Neural progenitor cell (in vitro differentiated cells): ENCODE measurements at regions not wholly inside any gene's neighbourhood (a gene's known extent, or its start where the extent isn't known, plus 50 kb on each side); places are given as distances from the start of the nearest gene placed in this dataset.

Experiments
- DNase-seq: peaks from one replicate; pipeline ENCODE4 v3.0.0-alpha.2; 2016; ENCODE audit warnings: low spot score
- H2AFZ ChIP-seq: fragments of 200-600 bp; sonication (generic); replicated peaks from 2 replicates; pipeline ENCODE4 v1.6.1; 2016; ENCODE audit warnings: antibody characterized with exemption
- H3F3A ChIP-seq: fragments of 200-600 bp; sonication (generic); 2 replicates; pipeline ENCODE4 v1.6.1; 2016; ENCODE audit warnings: antibody characterized with exemption, low read depth
- H3K27ac ChIP-seq: fragments of 200-600 bp; sonication (generic); 2 replicates; pipeline ENCODE4 v1.5.1; 2016; ENCODE audit warnings: mild to moderate bottlenecking
- H3K27me3 ChIP-seq: fragments of 200-600 bp; sonication (generic); 2 replicates; pipeline ENCODE4 v1.6.1; 2016; ENCODE audit warnings: mild to moderate bottlenecking, moderate library complexity
- H3K36me3 ChIP-seq: fragments of 200-600 bp; sonication (generic); 2 replicates; pipeline ENCODE4 v1.5.1; 2016
- H3K4me1 ChIP-seq: fragments of 200-600 bp; sonication (generic); 2 replicates; pipeline ENCODE4 v1.6.1; 2016; ENCODE audit warnings: mixed run types
- H3K4me2 ChIP-seq: fragments of 200-600 bp; sonication (generic); 2 replicates; pipeline ENCODE4 v1.6.1; 2016
- H3K4me3 ChIP-seq: fragments of 200-600 bp; sonication (generic); 2 replicates; pipeline ENCODE4 v1.5.1; 2016
- H3K79me2 ChIP-seq: fragments of 200-600 bp; sonication (generic); 2 replicates; pipeline ENCODE4 v1.6.1; 2016; ENCODE audit warnings: low read depth
- H3K9ac ChIP-seq: fragments of 200-600 bp; sonication (generic); 2 replicates; pipeline ENCODE4 v1.6.1; 2016
- H3K9me3 ChIP-seq: fragments of 200-600 bp; sonication (generic); 2 replicates; pipeline ENCODE4 v1.5.1; 2016; ENCODE audit warnings: low read depth
- H4K20me1 ChIP-seq: fragments of 200-600 bp; sonication (generic); 2 replicates; pipeline ENCODE4 v1.6.1; 2016; ENCODE audit warnings: low read depth
- H3K27ac Mint-ChIP-seq: 3 replicates; pipeline ENCODE4 v1.8.0; 2021; ENCODE audit warnings: mixed read lengths
- H3K27me3 Mint-ChIP-seq: 2 replicates; pipeline ENCODE4 v1.8.0; 2022; ENCODE audit warnings: low read depth, mild to moderate bottlenecking, inconsistent platforms, moderate library complexity, mixed read lengths; ENCODE audit not compliant: insufficient read depth
- H3K36me3 Mint-ChIP-seq: 3 replicates; pipeline ENCODE4 v1.8.0; 2021; ENCODE audit warnings: mixed read lengths
- H3K4me1 Mint-ChIP-seq: 3 replicates; pipeline ENCODE4 v1.8.0; 2021; ENCODE audit warnings: mixed read lengths
- H3K4me3 Mint-ChIP-seq: 3 replicates; pipeline ENCODE4 v1.8.0; 2021; ENCODE audit warnings: mild to moderate bottlenecking, moderate library complexity, mixed read lengths
- H3K9me3 Mint-ChIP-seq: 3 replicates; pipeline ENCODE4 v1.8.0; 2020; ENCODE audit warnings: mixed read lengths
- CTCF ChIP-seq: fragments of 200-600 bp; sonication (generic); IDR thresholded peaks from 2 replicates; pipeline ENCODE4 v1.5.1; 2017; ENCODE audit warnings: antibody characterized with exemption, mild to moderate bottlenecking
- EZH2 ChIP-seq: fragments of 200-600 bp; sonication (generic); IDR thresholded peaks from 2 replicates; pipeline ENCODE4 v1.6.1; 2017; ENCODE audit warnings: antibody characterized with exemption, mild to moderate bottlenecking, moderate library complexity
- EZH2phosphoT487 ChIP-seq: fragments of 200-600 bp; sonication (generic); IDR thresholded peaks from 2 replicates; pipeline ENCODE4 v1.6.1; 2017; ENCODE audit warnings: antibody characterized with exemption

- no peak for DNase-seq
- no peaks in the 10 kb centered on the region for H3K36me3 ChIP-seq
- no peaks in the 10 kb centered on the region for H3K9me3 ChIP-seq
- H3K27ac ChIP-seq = no peak overlapping the region
- H3K4me2 ChIP-seq = no peak overlapping the region
- H3K27me3 ChIP-seq = no peaks in the 10 kb centered on the region
- Mint-ChIP-seq H3K4me3 (no peak overlapping the region), H3K36me3 (no peaks in the 10 kb centered on the region), H3K27me3 (peaks cover 7% of the 10 kb centered on the region), H3K9me3 (no peaks in the 10 kb centered on the region), H3K27ac (no peak overlapping the region), H3K4me1 (peaks cover 10% of the 10 kb centered on the region)
- no peaks in the 10 kb centered on the region for H3K4me1 ChIP-seq
- TF ChIP-seq CTCF (no peak), EZH2 (no peak), EZH2phosphoT487 (no peak)
- no peak overlapping the region for H3K4me3 ChIP-seq
- no peaks in the 10 kb centered on the region for H4K20me1 ChIP-seq
- no peaks in the 10 kb centered on the region for H3F3A ChIP-seq
- H2AFZ ChIP-seq = no peak overlapping the region
- no peak overlapping the region for H3K9ac ChIP-seq
- no peaks in the 10 kb centered on the region for H3K79me2 ChIP-seq
Measured at GRCh38 chr1:184890539-184890973, 83.8 kb downstream of the NIBAN1 start.

GRCh38 chr1:184889902-184890301 lies 84.4 kb downstream of the NIBAN1 start:
- Histone ChIP-seq H3K4me1 (no peaks in the 10 kb centered on the region), H3K9ac (no peak overlapping the region), H3K79me2 (no peaks in the 10 kb centered on the region), H2AFZ (no peak overlapping the region), H4K20me1 (no peaks in the 10 kb centered on the region), H3K9me3 (no peaks in the 10 kb centered on the region), H3K4me2 (no peak overlapping the region), H3K4me3 (no peak overlapping the region), H3K36me3 (no peaks in the 10 kb centered on the region), H3K27ac (no peak overlapping the region), H3K27me3 (no peaks in the 10 kb centered on the region), H3F3A (no peaks in the 10 kb centered on the region)
- DNase-seq = peak; percentile 10
- Mint-ChIP-seq H3K27me3 (peaks cover 7% of the 10 kb centered on the region), H3K27ac (no peak overlapping the region), H3K36me3 (no peaks in the 10 kb centered on the region), H3K9me3 (no peaks in the 10 kb centered on the region), H3K4me3 (no peak overlapping the region), H3K4me1 (peaks cover 12% of the 10 kb centered on the region)
- TF ChIP-seq EZH2 = no peak
- TF ChIP-seq EZH2phosphoT487 = no peak
- TF ChIP-seq CTCF = no peak

- Mint-ChIP-seq H3K4me3 (no peak overlapping the region), H3K4me1 (peaks cover 12% of the 10 kb centered on the region), H3K27me3 (peaks cover 6% of the 10 kb centered on the region), H3K36me3 (no peaks in the 10 kb centered on the region), H3K27ac (no peak overlapping the region), H3K9me3 (no peaks in the 10 kb centered on the region)
- Histone ChIP-seq H3K9me3 (no peaks in the 10 kb centered on the region), H3K27me3 (no peaks in the 10 kb centered on the region), H3K36me3 (no peaks in the 10 kb centered on the region), H3K27ac (no peak overlapping the region), H3K4me2 (no peak overlapping the region), H4K20me1 (no peaks in the 10 kb centered on the region), H3K9ac (no peak overlapping the region), H3K4me3 (no peak overlapping the region), H3K79me2 (no peaks in the 10 kb centered on the region), H2AFZ (no peak overlapping the region), H3K4me1 (no peaks in the 10 kb centered on the region), H3F3A (no peaks in the 10 kb centered on the region)
- TF ChIP-seq CTCF = no peak
- DNase-seq = no peak
Measured at GRCh38 chr1:184889166-184889565, 85.1 kb downstream of the NIBAN1 start.

GRCh38 chr1:184888505-184888904 lies 85.8 kb downstream of the NIBAN1 start:
- no peaks in the 10 kb centered on the region for H3K27me3 ChIP-seq
- H3K36me3 ChIP-seq = no peaks in the 10 kb centered on the region
- Mint-ChIP-seq H3K4me3 (no peak overlapping the region), H3K36me3 (no peaks in the 10 kb centered on the region), H3K4me1 (peaks cover 12% of the 10 kb centered on the region), H3K27me3 (peaks cover 5% of the 10 kb centered on the region), H3K9me3 (no peaks in the 10 kb centered on the region), H3K27ac (no peak overlapping the region)
- no peak for TF ChIP-seq EZH2
- TF ChIP-seq CTCF = no peak
- no peak for TF ChIP-seq EZH2phosphoT487
- no peak for DNase-seq
- H3K4me3 ChIP-seq = no peak overlapping the region
- no peak overlapping the region for H3K4me2 ChIP-seq
- no peaks in the 10 kb centered on the region for H3K79me2 ChIP-seq
- H4K20me1 ChIP-seq = no peaks in the 10 kb centered on the region
- no peaks in the 10 kb centered on the region for H3K4me1 ChIP-seq
- H3K27ac ChIP-seq = no peak overlapping the region
- H3K9ac ChIP-seq = no peak overlapping the region
- no peaks in the 10 kb centered on the region for H3F3A ChIP-seq
- no peak overlapping the region for H2AFZ ChIP-seq
- no peaks in the 10 kb centered on the region for H3K9me3 ChIP-seq
